ENCODE measurements at regions not wholly inside any gene's neighbourhood (a gene's known extent, or its start where the extent isn't known, plus 50 kb on each side); places are given as distances from the start of the nearest gene placed in this dataset.
"Not testable (repeated sequence)": the region's sequence is repeated elsewhere in the genome, so short reads cannot be mapped to it uniquely, and the experiment has no call there.

DNA sequence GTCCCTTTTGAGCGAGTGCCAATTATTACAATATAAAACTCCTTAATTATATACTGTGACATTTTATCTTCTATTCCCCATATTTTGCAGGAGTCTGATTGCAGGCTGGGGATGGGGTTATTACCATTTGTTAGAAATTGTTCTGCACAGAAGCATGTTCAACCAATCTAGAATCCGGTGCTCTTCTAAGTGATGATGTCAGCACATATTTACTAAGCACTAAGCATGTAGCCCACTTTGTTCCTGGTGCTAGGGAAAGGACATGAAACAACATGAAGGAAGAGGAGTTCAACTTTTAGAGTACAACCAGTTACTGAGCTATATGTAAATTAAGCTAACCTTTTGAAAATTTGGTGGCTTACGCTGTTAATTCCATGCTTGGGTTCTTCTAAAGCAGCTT is 52.8 kb upstream of the IL1RAPL2 start:
- no peak for DNase-seq

DNA sequence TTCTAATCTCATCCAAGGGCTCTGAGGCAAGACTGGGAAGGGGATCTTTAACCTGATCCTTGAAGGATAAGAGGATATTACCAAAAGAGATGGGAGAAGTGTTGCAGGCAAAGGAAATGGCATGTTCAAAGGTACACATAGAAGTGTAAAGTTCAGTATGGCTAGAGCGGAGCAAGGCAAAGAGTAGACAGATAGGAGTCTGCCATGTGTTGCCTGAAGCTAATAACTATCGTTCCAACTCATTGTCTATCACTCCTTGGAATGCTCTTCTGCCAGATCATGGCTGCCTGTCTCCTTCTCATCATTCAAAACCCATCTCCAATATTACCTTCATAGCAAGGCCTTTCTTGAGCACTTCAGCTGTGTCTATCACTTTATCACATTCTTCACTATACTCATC is 55.2 kb upstream of the IL1RAPL2 start:
- no peak for DNase-seq

GRCh38 chrX:104502460-104502859 is 63.5 kb upstream of the IL1RAPL2 start:
- DNase-seq: no peak

GRCh38 chrX:104488811-104489210 is 77.2 kb upstream of the IL1RAPL2 start:
- DNase-seq: no peak

DNA sequence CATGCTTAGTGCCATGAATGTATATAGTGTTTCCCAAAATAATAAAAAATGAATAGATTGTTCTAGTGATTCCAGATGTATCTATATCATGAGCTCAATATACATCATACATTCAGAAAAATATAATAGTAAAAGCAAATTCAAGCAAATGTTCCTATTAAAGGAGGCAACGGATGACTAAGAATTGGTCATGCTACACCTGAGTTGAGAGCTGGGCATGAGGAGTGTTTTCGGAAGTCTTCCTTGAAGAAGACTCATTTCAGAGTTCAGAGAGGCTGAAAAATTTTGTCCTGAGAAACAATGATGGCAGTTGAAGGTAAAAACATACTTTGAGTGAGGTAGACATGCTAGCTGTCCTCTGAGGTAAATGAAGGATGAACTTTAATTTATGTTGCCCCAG is 79.3 kb upstream of the IL1RAPL2 start:
- DNase-seq: no peak

- DNase-seq: no peak
Observed at GRCh38 chrX:104482757-104483156, 83.2 kb upstream of the IL1RAPL2 start.

DNA sequence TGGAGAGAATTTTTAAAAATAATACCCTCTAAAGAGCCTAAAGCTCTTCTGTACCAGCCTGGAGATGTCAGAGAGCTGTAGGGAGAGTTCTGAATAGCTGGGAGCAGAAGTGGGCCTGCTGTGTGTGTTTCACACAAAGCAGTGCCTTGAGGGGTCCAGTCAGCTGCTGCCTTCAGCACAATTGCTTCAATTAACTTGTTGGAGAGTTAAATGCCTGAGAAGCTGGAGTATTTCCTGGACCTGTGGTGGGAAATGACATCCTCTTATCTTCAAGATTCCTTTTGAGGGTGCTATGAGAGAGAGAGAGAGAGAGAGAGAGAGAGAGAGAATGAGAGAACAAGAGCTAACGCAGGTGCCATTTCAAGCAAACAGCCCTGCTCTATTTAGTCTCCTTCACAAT is 96.2 kb upstream of the IL1RAPL2 start:
- DNase-seq: no peak

DNA sequence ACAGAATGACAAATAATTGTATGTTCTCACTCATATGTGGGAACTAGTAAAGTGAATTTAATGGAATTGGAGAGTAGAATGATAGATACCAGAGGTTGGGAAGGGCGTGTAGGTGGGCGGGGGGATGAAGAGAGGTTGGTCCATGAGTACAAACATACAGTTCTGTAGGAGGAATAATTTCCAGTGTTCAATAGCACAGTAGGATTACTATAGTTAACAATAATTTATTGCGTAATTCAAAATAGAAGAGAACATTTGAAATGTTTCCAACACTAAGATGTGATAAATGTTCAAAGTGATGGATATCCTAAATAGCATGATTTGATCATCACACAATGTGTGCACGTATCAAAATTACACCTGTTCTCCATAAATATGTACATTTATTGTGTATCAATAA is 106.2 kb upstream of the IL1RAPL2 start:
- DNase-seq: no peak

DNA sequence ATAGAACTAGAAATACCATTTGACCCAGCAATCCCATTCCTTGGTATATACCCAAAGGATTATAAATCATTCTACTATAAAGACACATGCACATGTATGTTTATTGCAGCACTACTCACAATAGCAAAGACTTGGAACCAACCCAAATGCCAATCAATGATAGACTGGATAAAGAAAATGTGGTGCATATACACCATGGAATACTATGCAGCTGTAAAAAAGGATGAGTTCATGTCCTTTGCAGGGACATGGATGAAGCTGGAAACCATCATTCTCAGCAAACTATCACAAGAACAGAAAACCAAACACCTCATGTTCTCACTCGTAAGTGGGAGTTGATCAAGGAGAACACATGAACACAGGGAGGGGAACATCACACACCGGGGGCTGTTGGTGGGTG is 108.9 kb upstream of the IL1RAPL2 start:
- DNase-seq: not testable (repeated sequence)

DNA sequence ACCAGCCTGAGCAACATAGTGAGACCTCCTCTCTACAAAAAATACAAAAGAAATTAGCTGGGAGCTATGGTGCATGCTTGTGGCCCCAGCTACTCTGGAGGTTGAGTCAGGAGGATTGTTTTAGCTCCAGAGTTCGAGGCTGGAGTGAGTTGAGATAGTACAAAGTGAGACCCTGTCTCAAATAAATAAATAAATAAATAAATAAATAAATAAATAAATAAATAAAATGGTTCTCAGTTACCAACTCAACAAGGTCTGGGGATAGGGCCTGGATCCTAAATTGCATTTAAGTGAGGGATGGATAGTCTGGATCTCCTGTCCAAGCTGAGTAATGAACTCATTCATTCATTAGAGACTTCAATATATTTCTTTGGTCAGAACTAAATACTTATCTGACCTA is 115.7 kb upstream of the IL1RAPL2 start:
- DNase-seq: no peak

- DNase-seq: no peak
Observed at GRCh38 chrX:104445591-104445990, 120.4 kb upstream of the IL1RAPL2 start.

GRCh38 chrX:104435249-104435648 is 130.8 kb upstream of the IL1RAPL2 start:
- DNase-seq: no peak

GRCh38 chrX:104432321-104432720 is 133.7 kb upstream of the IL1RAPL2 start:
- no peak for DNase-seq

DNA sequence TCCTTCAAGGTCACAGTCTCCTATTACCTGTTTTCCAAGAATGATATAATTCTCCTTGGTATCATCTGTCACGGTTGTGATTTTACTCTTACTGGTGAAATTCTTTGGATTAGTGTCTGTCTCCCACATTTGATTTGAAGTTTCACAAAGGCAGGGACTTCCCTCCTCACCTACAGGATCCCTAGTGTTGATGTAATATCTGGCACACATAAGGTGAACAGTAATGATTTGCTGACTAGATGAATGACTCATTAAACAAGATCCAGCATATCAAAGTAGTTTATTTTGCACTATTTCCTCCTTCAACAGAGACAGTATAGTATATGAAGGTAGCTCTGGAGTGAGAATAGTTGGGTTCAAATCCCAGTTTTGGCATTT is 135.3 kb upstream of the IL1RAPL2 start:
- no peak for DNase-seq

DNA sequence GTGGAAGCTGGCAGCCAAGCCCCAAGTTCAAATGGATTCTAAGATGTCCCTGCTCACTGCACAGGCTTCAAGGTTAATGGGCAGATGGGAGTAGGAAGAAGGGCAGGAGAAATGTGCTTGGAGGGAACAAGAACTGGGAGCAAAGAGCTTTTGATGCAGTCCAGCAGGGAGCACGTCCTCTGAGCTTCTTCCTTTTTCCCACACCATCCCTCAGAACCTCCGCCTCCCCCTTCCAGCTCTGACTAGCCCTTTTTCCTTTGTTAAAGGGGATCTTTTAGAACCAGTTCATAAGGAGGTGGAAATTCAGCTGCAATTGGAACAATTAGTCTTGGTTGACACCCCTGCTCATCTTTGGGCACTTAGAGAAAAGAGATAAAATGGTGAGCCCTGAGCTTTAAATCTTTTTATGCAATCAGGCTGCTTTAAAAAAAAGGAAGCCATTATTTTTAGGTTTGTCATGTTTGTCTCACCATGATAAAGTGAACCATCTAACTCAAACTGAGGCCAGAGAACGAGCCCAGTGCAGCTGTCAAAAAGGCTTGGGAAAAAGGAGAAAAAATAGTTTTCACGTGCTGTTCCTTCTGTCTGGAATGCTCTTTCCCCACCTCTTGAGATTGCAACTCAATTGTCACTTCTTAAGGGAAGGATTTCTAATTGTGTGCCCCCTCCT is 135.8 kb upstream of the IL1RAPL2 start:
- DNase-seq: no peak

- no peak for DNase-seq
Observed at GRCh38 chrX:104428231-104428630, 137.8 kb upstream of the IL1RAPL2 start.

GRCh38 chrX:104427693-104428092 is 138.3 kb upstream of the IL1RAPL2 start:
- no peak for DNase-seq

DNA sequence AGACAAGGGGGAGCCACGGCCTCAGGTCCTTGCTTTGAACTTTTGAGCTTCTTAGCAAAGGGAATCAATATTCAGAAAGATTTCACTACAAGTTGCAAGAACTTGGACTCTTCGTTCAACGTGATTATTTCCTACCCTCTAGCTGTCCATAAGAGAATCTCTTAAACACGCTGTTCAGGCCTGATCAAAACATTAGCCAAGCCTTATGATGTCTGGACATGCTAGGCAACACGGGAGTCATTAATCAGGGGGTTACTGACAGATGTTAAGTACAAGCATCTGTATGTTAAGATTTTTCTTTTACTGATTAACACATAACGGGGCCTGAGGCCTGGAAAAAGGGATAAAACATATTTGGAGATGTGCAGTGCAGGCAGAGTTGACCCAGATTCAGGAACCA is 138.9 kb upstream of the IL1RAPL2 start:
- no peak for DNase-seq

- no peak for DNase-seq
Observed at GRCh38 chrX:104420907-104421306, 145.1 kb upstream of the IL1RAPL2 start.

DNA sequence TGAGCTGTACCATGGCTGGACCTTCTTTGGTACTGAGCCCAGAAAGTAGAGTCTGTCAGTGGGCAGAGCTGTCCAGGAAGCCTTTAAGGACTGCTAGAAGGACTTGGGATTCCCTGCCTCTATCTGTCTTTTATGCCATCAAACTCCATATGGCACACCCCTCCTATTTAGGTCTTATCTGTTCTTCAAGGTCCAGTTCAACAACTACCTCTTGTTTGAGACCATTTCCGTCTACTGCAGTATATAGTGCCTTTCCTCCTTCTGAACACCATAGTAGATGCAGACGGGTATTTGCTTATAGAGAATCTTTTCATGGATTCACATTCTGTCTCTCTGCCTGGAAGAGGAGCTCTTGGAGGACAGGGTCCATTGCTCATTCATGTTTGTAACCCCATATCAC is 146.1 kb upstream of the IL1RAPL2 start:
- no peak for DNase-seq

DNA sequence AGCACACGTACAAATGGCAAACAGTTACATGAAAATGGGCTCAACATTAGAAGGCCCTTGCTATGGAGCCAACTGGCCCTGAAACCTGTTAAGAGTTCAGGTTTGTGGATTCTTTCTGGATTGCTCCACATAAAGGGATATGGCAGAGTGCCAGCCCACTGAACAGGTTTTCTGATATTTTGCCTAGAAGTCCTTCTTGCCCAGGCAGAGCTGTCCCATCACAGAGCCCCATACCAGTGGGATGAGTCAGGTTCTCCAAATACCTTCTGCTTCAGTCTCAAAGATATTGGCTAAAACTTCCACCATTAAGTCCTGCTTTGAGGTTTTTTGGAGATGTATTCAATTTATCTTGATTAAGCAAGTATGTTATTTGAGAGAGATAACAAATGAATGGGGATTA is 146.8 kb upstream of the IL1RAPL2 start:
- no peak for DNase-seq

DNA sequence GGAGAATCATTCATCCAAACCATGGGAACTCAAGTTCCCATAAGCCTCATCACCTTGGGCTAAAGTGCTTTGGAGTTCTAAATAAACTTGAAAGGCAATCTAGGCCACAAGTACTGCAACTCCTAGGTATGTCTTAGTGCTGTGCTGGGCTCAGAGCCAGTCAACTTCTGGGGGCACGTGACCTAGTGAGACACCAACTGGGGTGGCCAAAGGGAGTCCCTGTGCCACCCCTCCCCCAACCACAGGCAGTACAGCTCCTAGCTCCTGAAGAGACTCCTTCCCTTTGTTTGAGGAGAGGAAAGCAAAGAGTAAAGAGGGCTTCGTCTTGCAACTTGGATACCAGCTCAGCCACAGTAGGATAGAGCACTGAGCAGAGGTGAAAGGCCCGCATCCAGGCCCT is 154.2 kb upstream of the IL1RAPL2 start:
- DNase-seq: no peak

DNA sequence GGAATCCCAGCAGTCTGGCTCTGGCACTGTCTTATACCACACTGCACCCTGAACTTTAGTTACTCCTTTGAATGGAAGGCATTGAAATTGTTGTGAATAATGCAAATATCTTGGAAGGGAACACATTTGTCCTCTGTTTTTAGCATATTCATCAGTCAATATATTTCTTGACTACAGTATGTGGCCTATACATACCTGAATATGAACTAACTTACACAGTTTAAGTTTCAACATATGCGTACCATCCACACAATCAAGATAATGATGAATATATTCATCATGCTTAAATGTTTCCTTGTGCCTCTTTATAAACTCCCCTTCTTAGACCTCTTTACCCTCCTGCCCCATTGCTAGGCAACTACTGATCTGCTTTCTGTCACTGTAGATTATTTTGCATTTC is 145.7 kb upstream of the ESX1 start:
- DNase-seq: no peak

- no peak for DNase-seq
Observed at GRCh38 chrX:104392350-104392749, 137.6 kb upstream of the ESX1 start.

- DNase-seq: no peak
Observed at GRCh38 chrX:104391906-104392305, 137.2 kb upstream of the ESX1 start.

- no peak for DNase-seq
Observed at GRCh38 chrX:104376937-104377336, 122.2 kb upstream of the ESX1 start.
